ENCODE measurements at regions not wholly inside any gene's neighbourhood (a gene's known extent, or its start where the extent isn't known, plus 50 kb on each side); places are given as distances from the start of the nearest gene placed in this dataset.

DNA sequence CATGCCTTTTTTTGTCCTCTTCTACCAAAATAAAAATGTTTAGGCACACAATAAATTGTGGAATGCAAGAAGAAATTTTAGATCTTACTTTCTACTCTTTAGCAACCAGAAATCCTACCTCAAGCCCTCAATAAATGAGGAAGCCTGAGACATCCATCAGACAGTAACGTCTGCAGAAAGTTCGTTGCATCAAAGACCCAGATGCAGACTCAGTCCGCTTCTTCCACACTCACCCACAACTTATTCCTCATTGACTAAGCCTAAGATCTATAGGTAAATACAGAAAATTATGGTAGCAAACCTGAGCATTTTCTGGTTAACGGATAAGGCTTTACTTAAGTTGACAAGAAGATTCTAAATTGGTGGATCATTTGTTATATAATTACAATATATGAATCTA is 579.4 kb upstream of the ID2 start:
- TF ChIP-seq POLR2A (IDR thresholded peaks at IDR 0.05; ENCODE audit: borderline replicate concordance, extremely low read depth, insufficient read depth, insufficient read length) (no peak), ZBTB33 (IDR thresholded peaks at IDR 0.05; ENCODE audit: extremely low read depth, insufficient replicate concordance, low read length) (no peak), EZH2phosphoT487 (IDR thresholded peaks at IDR 0.05; ENCODE audit: borderline replicate concordance) (no peak), JUND (IDR thresholded peaks at IDR 0.05) (no peak)
